NCI-H774 (cell line): ENCODE measurements at regions not wholly inside any gene's neighbourhood (a gene's known extent, or its start where the extent isn't known, plus 50 kb on each side); places are given as distances from the start of the nearest gene placed in this dataset.
"Not testable (repeated sequence)": the region's sequence is repeated elsewhere in the genome, so short reads cannot be mapped to it uniquely, and the experiment has no call there.

ENCODE experiments used
- DNase-seq: peaks from one replicate; lab custom pipeline; 2025; lab: John Stamatoyannopoulos, UW

DNA sequence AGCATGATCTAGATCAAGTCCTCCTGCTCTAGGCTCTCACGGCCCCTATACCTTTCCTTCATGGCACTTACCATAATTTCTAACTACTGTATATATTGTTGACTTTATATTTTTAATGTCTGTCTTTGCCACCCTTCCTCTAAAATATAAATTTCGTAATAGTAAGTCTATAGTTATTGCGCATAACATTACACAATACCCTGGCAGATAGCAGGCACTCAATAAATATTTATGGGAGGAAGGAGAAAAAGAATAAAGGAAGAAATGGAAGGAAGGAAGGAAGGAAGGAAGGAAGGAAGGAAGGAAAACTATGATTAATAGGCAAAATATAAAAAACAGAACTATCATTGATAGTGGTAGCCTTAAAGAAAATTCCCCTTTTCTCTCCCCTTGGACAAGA is 190.3 kb upstream of the LMCD1 start:
- DNase-seq = no peak

DNA sequence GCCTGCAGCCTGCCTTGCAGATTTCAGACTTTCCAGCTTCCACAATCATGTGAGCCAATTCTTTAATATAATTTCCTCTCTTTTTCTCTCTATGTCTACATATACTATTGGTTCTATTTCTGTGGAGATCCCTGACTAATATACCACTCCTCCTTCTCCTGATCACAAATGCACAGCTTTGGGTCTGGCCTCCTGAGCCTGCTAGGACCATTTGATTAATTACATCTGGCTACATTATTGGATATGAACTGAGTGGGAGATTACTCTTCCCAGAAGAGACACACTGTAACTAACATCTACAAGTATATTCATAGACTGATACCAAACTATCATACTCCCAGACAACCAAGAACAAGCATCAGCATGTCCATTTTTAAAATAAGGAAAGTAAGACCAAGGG is 188.9 kb upstream of the LMCD1 start:
- no peak for DNase-seq

DNA sequence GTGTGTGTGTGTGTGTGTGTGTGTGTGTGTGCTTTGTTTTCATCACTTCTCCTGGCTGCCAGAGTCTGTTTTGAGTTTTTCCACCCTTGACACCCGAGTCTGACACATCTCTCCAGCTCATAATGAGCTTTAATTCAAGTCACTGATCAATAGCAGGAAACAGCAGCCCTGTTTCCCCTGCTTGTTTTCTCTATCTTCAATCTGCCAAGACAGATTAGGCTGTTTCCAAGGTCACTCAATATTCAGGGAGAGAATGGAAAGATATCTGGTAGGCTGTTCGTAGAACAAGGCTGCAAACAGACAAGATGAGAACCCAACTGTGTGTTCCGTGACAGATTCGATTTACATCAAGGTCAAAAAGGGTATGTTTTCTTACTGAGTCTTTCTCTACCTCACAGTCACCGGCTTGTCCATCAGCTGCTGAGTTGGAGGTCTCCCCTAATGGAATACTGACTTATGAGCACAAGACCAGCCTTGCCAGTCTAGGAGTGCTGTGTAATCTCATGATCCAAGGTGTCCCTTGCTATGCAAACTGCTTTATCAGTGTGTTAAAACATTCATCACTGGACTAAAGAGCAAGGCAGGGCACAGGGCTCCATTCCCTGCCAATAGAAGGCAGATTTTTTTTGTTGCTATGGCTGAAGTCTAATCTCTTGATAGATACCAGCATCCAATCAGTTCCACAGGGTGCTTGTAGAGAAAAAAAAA is 187.9 kb upstream of the LMCD1 start:
- no peak for DNase-seq

- DNase-seq = not testable (repeated sequence)
These were observed 186.1 kb upstream of the LMCD1 start for GRCh38 chr3:8315526-8315925.

DNA sequence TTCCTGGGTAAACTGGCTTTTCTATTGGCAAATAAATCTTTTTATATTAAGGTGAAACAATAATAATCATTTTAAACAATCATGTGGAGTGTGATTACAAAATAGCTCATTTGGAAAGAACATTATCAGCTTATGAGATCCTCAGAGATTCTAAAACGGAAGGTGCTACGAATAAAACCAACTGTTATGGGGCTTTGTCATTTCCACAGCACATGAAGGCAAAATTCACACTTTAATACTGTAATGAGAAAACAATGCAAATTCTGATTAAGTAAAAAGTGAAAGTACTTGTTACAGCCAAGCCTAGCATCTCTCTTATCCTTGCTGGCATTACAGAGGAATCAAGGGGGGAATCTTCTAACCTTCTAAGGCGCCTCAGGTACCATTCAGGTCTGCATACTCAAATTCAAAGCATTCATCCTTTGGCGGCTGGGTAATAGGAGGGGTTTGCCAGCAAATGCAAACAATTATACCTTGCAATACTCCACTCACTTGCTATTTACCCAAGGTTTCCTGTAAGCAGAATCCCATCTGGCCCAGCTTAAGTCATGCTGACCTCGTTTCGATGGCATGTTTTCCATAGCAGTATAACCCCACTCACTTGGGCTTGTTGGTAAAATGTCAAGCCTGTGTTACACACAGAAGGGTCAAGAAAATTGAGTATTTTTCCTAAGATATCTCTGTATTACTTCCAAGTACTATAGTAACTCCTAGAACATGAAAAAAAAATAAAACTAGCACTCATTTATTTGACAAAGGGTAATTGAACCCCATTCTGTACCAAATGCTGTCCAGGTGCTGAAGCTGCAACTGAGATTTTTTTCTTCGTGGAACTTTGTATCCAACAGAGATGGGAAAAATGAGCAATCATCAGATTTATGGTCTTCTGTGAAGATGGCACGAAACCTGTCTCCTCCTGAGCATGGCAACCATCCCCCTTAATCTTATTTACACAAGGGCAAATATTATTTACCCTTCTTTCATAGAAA is 183.7 kb upstream of the LMCD1 start:
- DNase-seq = peak; percentile 8

GRCh38 chr3:8319935-8320634 is 181.5 kb upstream of the LMCD1 start:
- DNase-seq = no peak

GRCh38 chr3:8320711-8321458 is 180.7 kb upstream of the LMCD1 start:
- DNase-seq = no peak

- no peak for DNase-seq
These were observed 176.9 kb upstream of the LMCD1 start for GRCh38 chr3:8324747-8325146.

- no peak for DNase-seq
These were observed 176.3 kb upstream of the LMCD1 start for GRCh38 chr3:8325306-8325705.

DNA sequence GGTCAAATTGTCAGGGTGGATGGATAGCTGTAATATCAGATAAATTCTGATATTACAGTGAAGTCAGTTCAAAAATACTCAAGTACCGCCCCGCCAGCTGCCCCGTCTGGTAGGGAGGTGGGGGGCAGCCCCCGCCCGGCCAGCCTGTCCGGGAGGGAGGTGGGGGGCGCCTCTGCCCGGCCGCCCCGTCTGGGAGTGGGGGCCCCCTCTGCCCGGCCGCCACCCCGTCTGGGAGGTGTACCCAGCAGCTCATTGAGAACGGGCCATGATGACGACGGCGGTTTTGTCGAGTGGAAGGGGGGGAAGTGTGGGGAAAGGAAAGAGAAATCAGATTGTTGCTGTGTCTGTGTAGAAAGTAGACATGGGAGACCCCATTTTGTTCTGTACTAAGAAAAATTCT is 175.8 kb upstream of the LMCD1 start:
- DNase-seq = not testable (repeated sequence)

DNA sequence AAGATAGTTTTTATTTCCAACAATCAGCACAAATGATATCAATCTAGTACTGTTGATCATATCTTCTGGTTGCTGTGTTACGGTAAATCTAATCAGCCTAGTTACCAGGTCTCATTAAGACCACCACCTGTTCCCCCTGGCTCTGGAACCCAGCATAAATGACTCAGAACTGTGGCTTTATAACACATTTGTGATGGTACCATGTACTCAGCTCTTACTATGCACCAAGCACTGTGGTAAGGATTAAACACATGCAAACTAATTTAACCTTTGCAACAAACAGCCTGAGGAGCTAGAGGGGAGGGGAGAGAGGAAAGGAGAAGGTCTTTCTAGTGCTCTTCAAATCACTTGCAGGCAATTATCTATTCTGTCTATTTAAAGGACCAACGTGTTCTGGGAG is 173.9 kb upstream of the LMCD1 start:
- DNase-seq = no peak

- peak; percentile 56 for DNase-seq
These were observed 172.7 kb upstream of the LMCD1 start for GRCh38 chr3:8328967-8329366.

DNA sequence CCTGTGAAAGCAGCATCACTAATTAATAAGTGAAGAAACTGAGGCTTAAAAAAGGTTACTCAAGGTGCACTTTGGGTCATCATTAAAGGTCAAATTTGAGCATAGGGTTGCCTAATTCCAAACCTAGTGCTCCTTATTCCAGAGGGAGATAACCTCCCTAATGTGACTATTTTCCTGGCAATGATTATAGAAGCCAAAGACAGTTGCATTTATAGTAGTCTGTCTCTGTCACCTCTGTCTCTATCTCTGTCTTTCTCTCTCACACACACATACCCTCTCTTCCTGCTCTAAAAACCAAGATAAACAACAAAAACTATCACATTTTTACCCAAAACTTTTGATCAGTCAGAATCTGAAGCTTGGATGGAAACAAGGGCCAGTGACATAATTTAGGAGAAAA is 172.0 kb upstream of the LMCD1 start:
- no peak for DNase-seq

- DNase-seq = no peak
These were observed 165.2 kb upstream of the LMCD1 start for GRCh38 chr3:8336456-8336855.

GRCh38 chr3:8338424-8338823 is 163.2 kb upstream of the LMCD1 start:
- DNase-seq = no peak

GRCh38 chr3:8341821-8342247 is 159.8 kb upstream of the LMCD1 start:
- DNase-seq = no peak

DNA sequence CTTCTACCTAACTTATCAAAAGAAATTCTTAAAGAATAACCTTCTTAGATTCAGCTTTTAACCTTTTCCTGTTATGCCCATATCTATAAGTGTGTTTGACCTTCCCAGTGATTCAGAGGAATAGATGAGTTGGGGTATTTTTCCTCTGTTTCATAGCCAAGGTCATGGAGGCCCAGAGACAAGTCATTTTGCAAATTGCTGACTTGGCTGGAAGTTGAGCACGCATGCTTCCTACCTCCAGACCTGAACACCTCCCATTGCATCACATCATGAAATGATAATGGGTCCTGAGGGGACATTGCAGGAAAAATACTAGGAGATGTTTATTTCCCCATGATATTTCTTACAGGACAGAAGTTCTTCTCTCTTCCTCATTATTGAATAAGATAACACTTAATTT is 158.6 kb upstream of the LMCD1 start:
- DNase-seq = no peak

- no peak for DNase-seq
These were observed 156.2 kb upstream of the LMCD1 start for GRCh38 chr3:8345398-8345797.

DNA sequence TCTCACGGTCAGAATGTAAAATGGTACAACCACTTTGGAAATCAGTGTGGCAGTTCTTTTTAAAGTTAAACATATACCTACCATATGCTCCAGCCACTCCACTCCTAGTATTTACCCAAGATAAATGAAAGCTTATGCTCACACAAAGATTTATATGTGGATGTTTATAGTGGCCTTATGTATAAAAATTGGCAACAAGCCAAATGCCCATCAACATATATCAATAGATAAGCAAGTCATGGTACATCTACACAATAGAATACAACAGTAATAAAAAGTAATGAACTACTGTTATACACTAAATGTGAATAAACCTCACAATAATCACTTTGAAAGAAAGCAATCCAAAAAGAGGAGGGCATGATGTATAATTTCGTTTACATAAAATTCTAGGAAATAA is 153.5 kb upstream of the LMCD1 start:
- DNase-seq = no peak

- DNase-seq = no peak
These were observed 149.1 kb upstream of the LMCD1 start for GRCh38 chr3:8352475-8352874.

GRCh38 chr3:8353364-8353763 is 148.3 kb upstream of the LMCD1 start:
- no peak for DNase-seq

DNA sequence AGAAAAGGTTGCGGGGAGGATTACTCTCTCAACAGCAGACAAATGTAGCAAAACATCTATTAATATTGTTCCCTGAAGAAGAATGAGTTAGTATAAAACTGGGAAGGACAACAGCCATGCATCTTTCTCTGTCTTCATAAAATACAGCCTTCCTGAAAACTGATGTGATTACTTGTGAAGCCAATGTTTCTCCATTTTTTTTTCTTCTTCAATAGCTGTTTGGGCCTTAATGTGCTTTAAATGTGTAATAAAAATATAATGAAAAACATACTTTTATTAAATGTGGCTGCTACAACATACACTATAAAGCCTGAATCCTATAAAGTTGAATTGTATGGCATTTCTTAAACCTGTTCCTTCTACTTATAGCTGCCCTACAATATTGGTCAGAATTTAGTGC is 146.3 kb upstream of the LMCD1 start:
- DNase-seq = no peak
